Liver (tissue), 3 donors: ENCODE measurements at regions not wholly inside any gene's neighbourhood (a gene's known extent, or its start where the extent isn't known, plus 50 kb on each side); places are given as distances from the start of the nearest gene placed in this dataset.

Experiments used
- CTCF ChIP-seq: fragments of 150-350 bp; IDR thresholded peaks from 2 replicates; pipeline ENCODE4 v1.5.1; 2017; ENCODE audit warnings: improper control_type of control experiment, low read depth, low read length; ENCODE audit not compliant: missing input control
- EGR1 ChIP-seq, 2 donors: IDR thresholded peaks; 2 replicates each; pipeline ENCODE4 v1.6.1; 2016 to 2018; ENCODE audit warnings: antibody characterized with exemption in 2 of 2, low read depth in 2 of 2
- FOXA1 ChIP-seq: IDR thresholded peaks from 2 replicates; pipeline ENCODE4 v1.6.1; 2016; ENCODE audit warnings: antibody characterized with exemption
- GABPA ChIP-seq, 2 donors: IDR thresholded peaks in 1 of 2; conservative IDR thresholded peaks in 1 of 2; 2 replicates each; pipeline ENCODE4 v1.6.1; 2016; ENCODE audit warnings: antibody characterized with exemption in 2 of 2, mild to moderate bottlenecking in 1 of 2, moderate library complexity in 1 of 2
- JUND ChIP-seq, 2 donors: IDR thresholded peaks; 2 replicates each; pipeline ENCODE4 v1.6.1; 2016; ENCODE audit warnings: antibody characterized with exemption in 2 of 2
- NR2F2 ChIP-seq: IDR thresholded peaks from 2 replicates; pipeline ENCODE4 v1.6.1; 2016; ENCODE audit warnings: antibody characterized with exemption
- RAD21 ChIP-seq, 2 donors: IDR thresholded peaks; 2 replicates each; pipeline ENCODE4 v1.6.1; 2016; ENCODE audit warnings: antibody characterized with exemption in 2 of 2, mild to moderate bottlenecking in 2 of 2
- REST ChIP-seq: IDR thresholded peaks from 2 replicates; pipeline ENCODE4 v1.6.1; 2016; ENCODE audit warnings: antibody characterized with exemption, mild to moderate bottlenecking
- TAF1 ChIP-seq: conservative IDR thresholded peaks from 2 replicates; pipeline ENCODE4 v1.6.1; 2016; ENCODE audit warnings: antibody characterized with exemption, mild to moderate bottlenecking
- YY1 ChIP-seq: IDR thresholded peaks from 2 replicates; pipeline ENCODE4 v1.6.1; 2016; ENCODE audit warnings: antibody characterized with exemption, mild to moderate bottlenecking
- ZBTB33 ChIP-seq: IDR thresholded peaks from 2 replicates; pipeline ENCODE4 v1.6.1; 2016; ENCODE audit warnings: antibody characterized with exemption
- TF ChIP-seq, protein P1 (sequence below): IDR thresholded peaks from 2 replicates; pipeline ENCODE4 v1.6.1; 2016; ENCODE audit warnings: antibody characterized with exemption
- TF ChIP-seq, protein P2 (sequence below): IDR thresholded peaks from 2 replicates; pipeline ENCODE4 v1.6.1; 2016; ENCODE audit warnings: antibody characterized with exemption
- donor health status: healthy.
- donor health status: healthy.

GRCh38 chr13:85408415-85408814 lies 390.8 kb downstream of the SLITRK6 start:
- TF ChIP-seq TAF1 (no peak), GABPA (IDR thresholded peaks at IDR 0.05 in 1 of 2, conservative IDR thresholded peaks at IDR 0.05 in 1 of 2) (no peak), CTCF (no peak), YY1 (no peak), JUND (IDR thresholded peaks at IDR 0.05) (no peak), REST (no peak), EGR1 (IDR thresholded peaks at IDR 0.05; ENCODE audit: low read depth in 2 of 2) (no peak), RAD21 (IDR thresholded peaks at IDR 0.05) (no peak), FOXA1 (no peak), NR2F2 (no peak), ZBTB33 (no peak)
- TF ChIP-seq, protein P1, sequence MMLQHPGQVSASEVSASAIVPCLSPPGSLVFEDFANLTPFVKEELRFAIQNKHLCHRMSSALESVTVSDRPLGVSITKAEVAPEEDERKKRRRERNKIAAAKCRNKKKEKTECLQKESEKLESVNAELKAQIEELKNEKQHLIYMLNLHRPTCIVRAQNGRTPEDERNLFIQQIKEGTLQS = no peak
- TF ChIP-seq, protein P2, sequence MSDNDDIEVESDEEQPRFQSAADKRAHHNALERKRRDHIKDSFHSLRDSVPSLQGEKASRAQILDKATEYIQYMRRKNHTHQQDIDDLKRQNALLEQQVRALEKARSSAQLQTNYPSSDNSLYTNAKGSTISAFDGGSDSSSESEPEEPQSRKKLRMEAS = no peak
